ENCODE measurements at regions not wholly inside any gene's neighbourhood (a gene's known extent, or its start where the extent isn't known, plus 50 kb on each side); places are given as distances from the start of the nearest gene placed in this dataset.
"Not testable (repeated sequence)": the region's sequence is repeated elsewhere in the genome, so short reads cannot be mapped to it uniquely, and the experiment has no call there.

GRCh38 chr13:21917086-21918015 lies 246.5 kb downstream of the FGF9 start:
- FAIRE-seq = no peak

- FAIRE-seq = not testable (repeated sequence)
Observed at GRCh38 chr13:21920802-21921201, 249.9 kb downstream of the FGF9 start.

GRCh38 chr13:21924958-21925357 lies 254.1 kb downstream of the FGF9 start:
- FAIRE-seq = no peak

GRCh38 chr13:21925720-21926119 lies 254.8 kb downstream of the FGF9 start:
- FAIRE-seq = no peak

GRCh38 chr13:21929400-21929799 lies 258.5 kb downstream of the FGF9 start:
- no peak for FAIRE-seq

- no peak for FAIRE-seq
Observed at GRCh38 chr13:21930536-21930935, 259.7 kb downstream of the FGF9 start.

GRCh38 chr13:21932578-21932977 lies 261.7 kb downstream of the FGF9 start:
- FAIRE-seq = no peak

GRCh38 chr13:21932996-21933395 lies 262.1 kb downstream of the FGF9 start:
- FAIRE-seq = no peak

GRCh38 chr13:21934284-21934683 lies 263.4 kb downstream of the FGF9 start:
- FAIRE-seq = no peak

GRCh38 chr13:21936674-21937073 lies 265.8 kb downstream of the FGF9 start:
- no peak for FAIRE-seq

GRCh38 chr13:21938168-21938567 lies 267.3 kb downstream of the FGF9 start:
- FAIRE-seq = no peak

- FAIRE-seq = no peak
Observed at GRCh38 chr13:21938636-21939035, 267.8 kb downstream of the FGF9 start.

- FAIRE-seq = no peak
Observed at GRCh38 chr13:21942061-21942460, 271.2 kb downstream of the FGF9 start.

GRCh38 chr13:21944610-21945009 lies 273.7 kb downstream of the FGF9 start:
- no peak for FAIRE-seq

GRCh38 chr13:21945195-21945594 lies 274.3 kb downstream of the FGF9 start:
- FAIRE-seq = no peak

GRCh38 chr13:21946964-21947363 lies 276.1 kb downstream of the FGF9 start:
- FAIRE-seq = no peak

GRCh38 chr13:21948769-21949474 lies 278.0 kb downstream of the FGF9 start:
- FAIRE-seq = no peak

GRCh38 chr13:21949818-21950429 lies 279.1 kb downstream of the FGF9 start:
- no peak for FAIRE-seq

GRCh38 chr13:21956666-21957065 lies 285.8 kb downstream of the FGF9 start:
- FAIRE-seq = no peak

GRCh38 chr13:21957833-21958232 lies 287.0 kb downstream of the FGF9 start:
- FAIRE-seq = no peak

GRCh38 chr13:21960108-21960507 lies 289.2 kb downstream of the FGF9 start:
- FAIRE-seq = no peak

- no peak for FAIRE-seq
Observed at GRCh38 chr13:21964686-21965085, 293.8 kb downstream of the FGF9 start.

- FAIRE-seq = no peak
Observed at GRCh38 chr13:21965095-21965494, 294.2 kb downstream of the FGF9 start.

GRCh38 chr13:21966014-21966413 lies 295.1 kb downstream of the FGF9 start:
- FAIRE-seq = no peak

All from colon (tissue), 2 donors.